Endothelial cell of umbilical vein (primary cell): ENCODE measurements at regions not wholly inside any gene's neighbourhood (a gene's known extent, or its start where the extent isn't known, plus 50 kb on each side); places are given as distances from the start of the nearest gene placed in this dataset.
"Not testable (repeated sequence)": the region's sequence is repeated elsewhere in the genome, so short reads cannot be mapped to it uniquely, and the experiment has no call there.

ENCODE experiments used
- BruUV-seq: library from RNA; stranded (reverse); fragments of 400-500 nt; replicated peaks from 2 replicates; lab custom pipeline; 2021; lab: Mats Ljungman, UMichigan
- CTCF ChIA-PET: fragments of 300-600, 350-600 bp; sonication (Branson Sonifier 250); formaldehyde crosslinking; loops from one replicate; lab custom pipeline; 2021; ENCODE audit warnings: antibody characterized with exemption, inconsistent platforms; lab: Charles Lee
- POLR2A ChIA-PET: fragments of 300-600, 350-600 bp; sonication (Branson Sonifier 250); formaldehyde crosslinking; loops from one replicate; lab custom pipeline; 2021; ENCODE audit warnings: antibody characterized with exemption, inconsistent platforms; lab: Charles Lee
- DNase-seq: peaks from one replicate; pipeline ENCODE4 v3.0.0-alpha.2; 2011; ENCODE audit warnings: low read depth, low spot score
- FAIRE-seq: peaks from 2 replicates; lab custom pipeline; 2011; peaks lifted over from hg19 to GRCh38; lab: Jason Lieb, UNC
- H2AFZ ChIP-seq: 2 replicates; pipeline ENCODE4 v1.6.0; 2012; ENCODE audit warnings: low read depth, low read length, control low read depth, inconsistent platforms
- H3K27ac ChIP-seq: 2 replicates; pipeline ENCODE4 v1.5.1; 2011; ENCODE audit warnings: low read depth, mild to moderate bottlenecking, control low read depth, low read length, moderate library complexity; ENCODE audit not compliant: insufficient read depth
- H3K27me3 ChIP-seq, 2 experiments: 2 replicates each; pipeline versions ENCODE4 v1.6.0 to v1.6.1; 2011; ENCODE audit warnings: low read length in 2 of 2, mixed read lengths in 1 of 2; ENCODE audit not compliant: control insufficient read depth in 2 of 2, insufficient read depth in 2 of 2
- H3K36me3 ChIP-seq, 2 experiments: 2 replicates in 1 of 2; 3 replicates in 1 of 2; pipeline ENCODE4 v1.5.1; 2011; ENCODE audit warnings: low read length in 2 of 2, mild to moderate bottlenecking in 1 of 2, moderate library complexity in 1 of 2; ENCODE audit not compliant: control insufficient read depth in 2 of 2, insufficient read depth in 2 of 2; ENCODE audit errors: extremely low read depth in 1 of 2
- H3K4me1 ChIP-seq: 3 replicates; pipeline ENCODE4 v1.5.1; 2011; ENCODE audit warnings: mild to moderate bottlenecking, low read length; ENCODE audit not compliant: control insufficient read depth, insufficient read depth; ENCODE audit errors: extremely low read depth
- H3K4me2 ChIP-seq: 2 replicates; pipeline ENCODE4 v1.6.1; 2011; ENCODE audit warnings: low read length, control low read depth, mixed read lengths; ENCODE audit not compliant: insufficient read depth
- H3K4me3 ChIP-seq, 3 experiments: fragments of 200-600 bp in 1 of 3; sonication (generic), shearing (Covaris generic) in 1 of 3; replicated peaks in 1 of 3; 2 replicates each; pipeline ENCODE4 v1.5.1; 2011 to 2016; ENCODE audit warnings: control low read depth in 3 of 3, low read length in 3 of 3, mild to moderate bottlenecking in 2 of 3, inconsistent platforms in 1 of 3, low read depth in 1 of 3, moderate library complexity in 1 of 3; ENCODE audit not compliant: insufficient read depth in 1 of 3
- H3K79me2 ChIP-seq: 2 replicates; pipeline ENCODE4 v1.6.0; 2012; ENCODE audit warnings: low read length, inconsistent platforms; ENCODE audit not compliant: control insufficient read depth, insufficient read depth
- H3K9ac ChIP-seq: replicated peaks from 2 replicates; pipeline ENCODE3; 2011; ENCODE audit warnings: low read length, control low read depth; ENCODE audit not compliant: insufficient read depth; ENCODE audit errors: extremely low read depth
- H3K9me1 ChIP-seq: replicated peaks from 3 replicates; pipeline ENCODE4 v1.6.0; 2011; ENCODE audit warnings: mild to moderate bottlenecking, low read length; ENCODE audit not compliant: control insufficient read depth, insufficient read depth; ENCODE audit errors: extremely low read depth
- H3K9me3 ChIP-seq: replicated peaks from 2 replicates; pipeline ENCODE4 v1.5.1; 2012; ENCODE audit warnings: low read length, inconsistent platforms; ENCODE audit not compliant: control insufficient read depth, insufficient read depth
- H4K20me1 ChIP-seq: replicated peaks from 2 replicates; pipeline ENCODE3; 2011; ENCODE audit warnings: mild to moderate bottlenecking, low read length; ENCODE audit not compliant: control insufficient read depth, insufficient read depth; ENCODE audit errors: extremely low read depth
- CTCF ChIP-seq, 2 donors: IDR thresholded peaks; 1 replicate in 1 of 2; 2 replicates in 1 of 2; pipeline ENCODE4 v1.5.1; 2011; ENCODE audit warnings: low read length in 2 of 2, mild to moderate bottlenecking in 2 of 2, moderate library complexity in 2 of 2, control low read depth in 1 of 2, inconsistent platforms in 1 of 2, low read depth in 1 of 2; ENCODE audit not compliant: insufficient read depth in 1 of 2; ENCODE audit errors: extremely low read depth in 1 of 2
- EZH2 ChIP-seq: IDR thresholded peaks from 2 replicates; pipeline ENCODE4 v1.6.1; 2012; ENCODE audit warnings: borderline replicate concordance, low read depth, mild to moderate bottlenecking, moderate library complexity, low read length, inconsistent platforms; ENCODE audit not compliant: severe bottlenecking
- FOS ChIP-seq: IDR thresholded peaks from 2 replicates; pipeline ENCODE4 v1.6.1; 2011; ENCODE audit warnings: mild to moderate bottlenecking, low read length, moderate library complexity, borderline replicate concordance; ENCODE audit not compliant: insufficient read depth
- GATA2 ChIP-seq: IDR thresholded peaks from 2 replicates; pipeline ENCODE4 v1.7.0; 2011; ENCODE audit warnings: low read depth, mild to moderate bottlenecking, moderate library complexity, mixed read lengths, low read length; ENCODE audit not compliant: insufficient read length, insufficient read depth
- JUN ChIP-seq: IDR thresholded peaks from 2 replicates; pipeline ENCODE4 v1.6.1; 2011; ENCODE audit warnings: borderline replicate concordance, low read depth; ENCODE audit not compliant: insufficient read length, insufficient read depth
- MAX ChIP-seq: IDR thresholded peaks from 2 replicates; pipeline ENCODE4 v1.6.1; 2011; ENCODE audit not compliant: insufficient read depth, insufficient read length
- MYC ChIP-seq: IDR thresholded peaks from one replicate; pipeline ENCODE4 v1.6.1; 2011; ENCODE audit warnings: mild to moderate bottlenecking, low read depth, low read length
- POLR2A ChIP-seq: IDR thresholded peaks from 2 replicates; pipeline ENCODE4 v1.6.1; 2012; ENCODE audit warnings: low read depth, mild to moderate bottlenecking, control low read depth, low read length
- POLR2AphosphoS5 ChIP-seq: IDR thresholded peaks from 2 replicates; pipeline ENCODE4 v1.6.1; 2012; ENCODE audit warnings: low read depth, mild to moderate bottlenecking, control low read depth, low read length, moderate library complexity; ENCODE audit not compliant: insufficient read depth
- dilution Hi-C: fragments of 300-500 bp; cut with MboI; formaldehyde crosslinking; loops from one replicate; pipeline ENCODE4 v1.15.0; 2019; ENCODE audit warnings: low sequenced_read_pairs; ENCODE audit not compliant: extremely low pct_ligation_motif_present
- intact Hi-C: fragments of 100-400 bp; cut with micrococcal nuclease; formaldehyde crosslinking; loops from one replicate; pipeline ENCODE4 v1.10.0; 2022

GRCh38 chr3:20990896-20991295 is 760.1 kb downstream of the ZNF385D start:
- Histone ChIP-seq H3K27me3 (no peaks in the 10 kb centered on the region), H3K9me1 (no peaks in the 10 kb centered on the region), H4K20me1 (no peaks in the 10 kb centered on the region), H3K4me1 (no peaks in the 10 kb centered on the region), H2AFZ (no peak overlapping the region), H3K4me3 (no peak overlapping the region), H3K9ac (no peak overlapping the region), H3K36me3 (no peaks in the 10 kb centered on the region), H3K27ac (no peak overlapping the region), H3K4me2 (no peak overlapping the region), H3K9me3 (no peaks in the 10 kb centered on the region), H3K79me2 (no peaks in the 10 kb centered on the region)
- TF ChIP-seq JUN, result no peak
- no peak for TF ChIP-seq FOS
- TF ChIP-seq POLR2AphosphoS5, result no peak
- no peak for TF ChIP-seq POLR2A
- no peak for TF ChIP-seq GATA2
- TF ChIP-seq MAX, result no peak
- TF ChIP-seq MYC, result no peak
- TF ChIP-seq CTCF (IDR thresholded peaks at IDR 0.05; ENCODE audit: extremely low read depth in 1 of 2, insufficient read depth in 1 of 2, low read depth in 1 of 2, low read length in 2 of 2), result no peak
- TF ChIP-seq EZH2, result no peak
- BruUV-seq, result no TSS peak
- FAIRE-seq, result no peak
- no peak for DNase-seq
- dilution Hi-C loops, result no loop called here
- POLR2A ChIA-PET, result interaction anchor here (0.6 kb wide), 1 partner anchor 767 kb away, joined by 3 read pairs; no protein-coding TSS in a partner anchor
- intact Hi-C loops, result no loop called here
- CTCF ChIA-PET, result no interaction called here

DNA sequence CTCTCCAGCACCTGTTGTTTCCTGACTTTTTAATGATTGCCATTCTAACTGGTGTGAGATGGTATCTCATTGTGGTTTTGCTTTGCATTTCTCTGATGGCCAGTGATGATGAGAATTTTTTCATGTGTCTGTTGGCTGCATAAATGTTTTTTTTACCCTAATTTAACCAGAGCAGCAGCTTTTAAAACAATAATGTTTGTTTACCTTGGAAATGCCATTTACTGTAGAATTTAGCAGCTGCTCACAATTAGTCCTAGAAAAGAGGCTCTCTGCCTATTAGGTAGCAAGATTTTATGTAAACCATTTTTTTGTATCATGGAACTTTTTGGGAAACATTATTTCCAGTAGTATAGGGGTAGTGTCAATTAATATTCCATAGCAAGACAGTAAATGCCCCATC is 761.4 kb downstream of the ZNF385D start:
- CTCF ChIA-PET, H3K4me3 ChIP-seq, H3K27ac ChIP-seq, H3K9me1 ChIP-seq, H4K20me1 ChIP-seq, intact Hi-C loops, H3K4me2 ChIP-seq, DNase-seq, H3K9me3 ChIP-seq, H3K36me3 ChIP-seq, H3K79me2 ChIP-seq, H3K9ac ChIP-seq, POLR2A ChIA-PET, H3K4me1 ChIP-seq, H2AFZ ChIP-seq, H3K27me3 ChIP-seq, FAIRE-seq, dilution Hi-C loops, BruUV-seq: not testable (repeated sequence)
